ENCODE measurements at regions not wholly inside any gene's neighbourhood (a gene's known extent, or its start where the extent isn't known, plus 50 kb on each side); places are given as distances from the start of the nearest gene placed in this dataset.

GRCh38 chr12:41979574-41979973 lies 165.1 kb downstream of the GXYLT1 start:
- Histone ChIP-seq H3K9me3 (ENCODE audit: control insufficient read depth, low read length) (no peaks in the 10 kb centered on the region), H3K36me3 (ENCODE audit: control insufficient read depth in 1 of 2, insufficient read depth in 2 of 2, low read length in 1 of 2) (no peaks in the 10 kb centered on the region), H3K27me3 (ENCODE audit: control insufficient read depth in 1 of 2, insufficient read depth in 2 of 2, low read length in 1 of 2) (no peaks in the 10 kb centered on the region), H3K4me3 (ENCODE audit: low read length in 2 of 2) (no peak overlapping the region), H3K4me1 (ENCODE audit: control insufficient read depth in 1 of 2, insufficient read depth in 2 of 2, low read length in 2 of 2) (peaks cover 0 to 1% of the 10 kb centered on the region in 2 donors), H3K27ac (ENCODE audit: low read depth in 1 of 2, low read length in 2 of 2) (no peak overlapping the region)
- DNase-seq, result no peak
- intact Hi-C loops (cut with DNase I), result no loop called here
- WGBS, 2 donors, result 80 to 85% methylated on average over 2 of the region's 2 CpGs
- ATAC-seq (ENCODE audit: low FRiP score), result no peak

- Histone ChIP-seq H3K4me1 (ENCODE audit: control insufficient read depth in 1 of 2, insufficient read depth in 2 of 2, low read length in 2 of 2) (no peaks in the 10 kb centered on the region), H3K4me3 (ENCODE audit: low read length in 2 of 2) (no peak overlapping the region), H3K27ac (ENCODE audit: low read depth in 1 of 2, low read length in 2 of 2) (no peak overlapping the region), H3K27me3 (ENCODE audit: control insufficient read depth in 1 of 2, insufficient read depth in 2 of 2, low read length in 1 of 2) (no peaks in the 10 kb centered on the region), H3K36me3 (ENCODE audit: control insufficient read depth in 1 of 2, insufficient read depth in 2 of 2, low read length in 1 of 2) (no peaks in the 10 kb centered on the region), H3K9me3 (ENCODE audit: control insufficient read depth, low read length) (no peaks in the 10 kb centered on the region)
- intact Hi-C loops (cut with DNase I), result no loop called here
- ATAC-seq (ENCODE audit: low FRiP score) (no peak), DNase-seq (no peak)
- WGBS, 2 donors, result 72% methylated on average over 2 of the region's 2 CpGs
Observed at GRCh38 chr12:41972598-41972997, 172.1 kb downstream of the GXYLT1 start.

- Histone ChIP-seq H3K9me3 (ENCODE audit: control insufficient read depth, low read length) (no peaks in the 10 kb centered on the region), H3K4me3 (ENCODE audit: low read length in 2 of 2) (no peak overlapping the region), H3K27ac (ENCODE audit: low read depth in 1 of 2, low read length in 2 of 2) (no peak overlapping the region), H3K36me3 (ENCODE audit: control insufficient read depth in 1 of 2, insufficient read depth in 2 of 2, low read length in 1 of 2) (no peaks in the 10 kb centered on the region), H3K27me3 (ENCODE audit: control insufficient read depth in 1 of 2, insufficient read depth in 2 of 2, low read length in 1 of 2) (no peaks in the 10 kb centered on the region), H3K4me1 (ENCODE audit: control insufficient read depth in 1 of 2, insufficient read depth in 2 of 2, low read length in 2 of 2) (no peaks in the 10 kb centered on the region)
- DNase-seq (no peak), ATAC-seq (ENCODE audit: low FRiP score) (no peak)
- intact Hi-C loops (cut with DNase I), result no loop called here
- WGBS, 2 donors, result 51 to 52% methylated on average over 3 of the region's 3 CpGs
Observed at GRCh38 chr12:41972196-41972595, 172.5 kb downstream of the GXYLT1 start.

- Histone ChIP-seq H3K4me3 (ENCODE audit: low read length in 2 of 2) (no peak overlapping the region), H3K4me1 (ENCODE audit: control insufficient read depth in 1 of 2, insufficient read depth in 2 of 2, low read length in 2 of 2) (no peaks in the 10 kb centered on the region), H3K9me3 (ENCODE audit: control insufficient read depth, low read length) (no peaks in the 10 kb centered on the region), H3K27ac (ENCODE audit: low read depth in 1 of 2, low read length in 2 of 2) (no peak overlapping the region), H3K27me3 (ENCODE audit: control insufficient read depth in 1 of 2, insufficient read depth in 2 of 2, low read length in 1 of 2) (no peaks in the 10 kb centered on the region), H3K36me3 (ENCODE audit: control insufficient read depth in 1 of 2, insufficient read depth in 2 of 2, low read length in 1 of 2) (no peaks in the 10 kb centered on the region)
- 86 to 90% methylated on average over 2 of the region's 2 CpGs for WGBS, 2 donors
- ATAC-seq (ENCODE audit: low FRiP score) (no peak), DNase-seq (no peak)
- intact Hi-C loops (cut with DNase I), result no loop called here
Observed at GRCh38 chr12:41970744-41971143, 173.9 kb downstream of the GXYLT1 start.

- Histone ChIP-seq H3K9me3 (ENCODE audit: control insufficient read depth, low read length) (no peaks in the 10 kb centered on the region), H3K27me3 (ENCODE audit: control insufficient read depth in 1 of 2, insufficient read depth in 2 of 2, low read length in 1 of 2) (no peaks in the 10 kb centered on the region), H3K4me3 (ENCODE audit: low read length in 2 of 2) (no peak overlapping the region), H3K27ac (ENCODE audit: low read depth in 1 of 2, low read length in 2 of 2) (no peak overlapping the region), H3K36me3 (ENCODE audit: control insufficient read depth in 1 of 2, insufficient read depth in 2 of 2, low read length in 1 of 2) (no peaks in the 10 kb centered on the region), H3K4me1 (ENCODE audit: control insufficient read depth in 1 of 2, insufficient read depth in 2 of 2, low read length in 2 of 2) (no peaks in the 10 kb centered on the region)
- ATAC-seq (ENCODE audit: low FRiP score) (no peak), DNase-seq (no peak)
- intact Hi-C loops (cut with DNase I), result no loop called here
Observed at GRCh38 chr12:41968599-41968998, 176.1 kb downstream of the GXYLT1 start.

- H3K36me3 ChIP-seq (ENCODE audit: control insufficient read depth in 1 of 2, insufficient read depth in 2 of 2, low read length in 1 of 2), result no peaks in the 10 kb centered on the region
- H3K4me1 ChIP-seq (ENCODE audit: control insufficient read depth in 1 of 2, insufficient read depth in 2 of 2, low read length in 2 of 2), result no peaks in the 10 kb centered on the region
- intact Hi-C loops (cut with DNase I), result no loop called here
- no peak overlapping the region for H3K27ac ChIP-seq (ENCODE audit: low read depth in 1 of 2, low read length in 2 of 2)
- ATAC-seq (ENCODE audit: low FRiP score) (no peak), DNase-seq (no peak)
- no peak overlapping the region for H3K4me3 ChIP-seq (ENCODE audit: low read length in 2 of 2)
- H3K27me3 ChIP-seq (ENCODE audit: control insufficient read depth in 1 of 2, insufficient read depth in 2 of 2, low read length in 1 of 2), result no peaks in the 10 kb centered on the region
- 78 to 83% methylated on average over 14 of the region's 14 CpGs for WGBS, 2 donors
- no peaks in the 10 kb centered on the region for H3K9me3 ChIP-seq (ENCODE audit: control insufficient read depth, low read length)
Observed at GRCh38 chr12:41967668-41968500, 176.8 kb downstream of the GXYLT1 start.

- no peak overlapping the region for H3K27ac ChIP-seq (ENCODE audit: low read depth in 1 of 2, low read length in 2 of 2)
- no peak for ATAC-seq (ENCODE audit: low FRiP score)
- H3K27me3 ChIP-seq (ENCODE audit: control insufficient read depth in 1 of 2, insufficient read depth in 2 of 2, low read length in 1 of 2), result no peaks in the 10 kb centered on the region
- H3K4me1 ChIP-seq (ENCODE audit: control insufficient read depth in 1 of 2, insufficient read depth in 2 of 2, low read length in 2 of 2), result no peaks in the 10 kb centered on the region
- no peak overlapping the region for H3K4me3 ChIP-seq (ENCODE audit: low read length in 2 of 2)
- no peaks in the 10 kb centered on the region for H3K36me3 ChIP-seq (ENCODE audit: control insufficient read depth in 1 of 2, insufficient read depth in 2 of 2, low read length in 1 of 2)
- WGBS, 2 donors, result 97 to 99% methylated on average over 2 of the region's 2 CpGs
- H3K9me3 ChIP-seq (ENCODE audit: control insufficient read depth, low read length), result no peaks in the 10 kb centered on the region
- intact Hi-C loops (cut with DNase I), result no loop called here
- no peak for DNase-seq
Observed at GRCh38 chr12:41966916-41967315, 177.8 kb downstream of the GXYLT1 start.

GRCh38 chr12:41966001-41966400 lies 178.7 kb downstream of the GXYLT1 start:
- ATAC-seq (ENCODE audit: low FRiP score) (no peak), DNase-seq (no peak)
- intact Hi-C loops (cut with DNase I), result no loop called here
- Histone ChIP-seq H3K27ac (ENCODE audit: low read depth in 1 of 2, low read length in 2 of 2) (no peak overlapping the region), H3K36me3 (ENCODE audit: control insufficient read depth in 1 of 2, insufficient read depth in 2 of 2, low read length in 1 of 2) (no peaks in the 10 kb centered on the region), H3K27me3 (ENCODE audit: control insufficient read depth in 1 of 2, insufficient read depth in 2 of 2, low read length in 1 of 2) (no peaks in the 10 kb centered on the region), H3K9me3 (ENCODE audit: control insufficient read depth, low read length) (no peaks in the 10 kb centered on the region), H3K4me3 (ENCODE audit: low read length in 2 of 2) (no peak overlapping the region), H3K4me1 (ENCODE audit: control insufficient read depth in 1 of 2, insufficient read depth in 2 of 2, low read length in 2 of 2) (no peaks in the 10 kb centered on the region)
- 52 to 62% methylated on average over 2 of the region's 2 CpGs for WGBS, 2 donors

- H3K27ac ChIP-seq (ENCODE audit: low read depth in 1 of 2, low read length in 2 of 2), result no peak overlapping the region
- no peaks in the 10 kb centered on the region for H3K9me3 ChIP-seq (ENCODE audit: control insufficient read depth, low read length)
- no peaks in the 10 kb centered on the region for H3K27me3 ChIP-seq (ENCODE audit: control insufficient read depth in 1 of 2, insufficient read depth in 2 of 2, low read length in 1 of 2)
- no peak overlapping the region for H3K4me3 ChIP-seq (ENCODE audit: low read length in 2 of 2)
- H3K4me1 ChIP-seq (ENCODE audit: control insufficient read depth in 1 of 2, insufficient read depth in 2 of 2, low read length in 2 of 2), result no peaks in the 10 kb centered on the region
- ATAC-seq (ENCODE audit: low FRiP score) (no peak), DNase-seq (no peak)
- H3K36me3 ChIP-seq (ENCODE audit: control insufficient read depth in 1 of 2, insufficient read depth in 2 of 2, low read length in 1 of 2), result no peaks in the 10 kb centered on the region
- intact Hi-C loops (cut with DNase I), result no loop called here
- 93 to 95% methylated on average over 2 of the region's 2 CpGs for WGBS, 2 donors
Observed at GRCh38 chr12:41963398-41963797, 181.3 kb downstream of the GXYLT1 start.
